H9 (cell line): ENCODE measurements at regions not wholly inside any gene's neighbourhood (a gene's known extent, or its start where the extent isn't known, plus 50 kb on each side); places are given as distances from the start of the nearest gene placed in this dataset.

Experiments
- DNase-seq: peaks from one replicate; pipeline ENCODE4 v3.0.0-alpha.2; 2017
- H2AFZ ChIP-seq: one replicate; pipeline ENCODE4 v1.6.1; 2013; ENCODE audit warnings: mild to moderate bottlenecking, low read length, control low read depth, moderate library complexity
- H2AK5ac ChIP-seq: 2 replicates; pipeline ENCODE4 v1.6.1; 2013; ENCODE audit warnings: low read length, control low read depth, mixed read lengths; ENCODE audit not compliant: insufficient read length
- H2BK120ac ChIP-seq: one replicate; pipeline ENCODE4 v1.6.1; 2013; ENCODE audit warnings: low read depth, mild to moderate bottlenecking, low read length, control low read depth, inconsistent platforms; ENCODE audit not compliant: poor library complexity, severe bottlenecking
- H2BK12ac ChIP-seq: 2 replicates; pipeline ENCODE4 v1.6.1; 2013; ENCODE audit warnings: low read length, control low read depth, mixed read lengths, low read depth; ENCODE audit not compliant: insufficient read length
- H2BK15ac ChIP-seq: 2 replicates; pipeline ENCODE4 v1.6.1; 2013; ENCODE audit warnings: low read depth, low read length, control low read depth
- H2BK20ac ChIP-seq: one replicate; pipeline ENCODE4 v1.6.1; 2013; ENCODE audit warnings: low read depth, mild to moderate bottlenecking, low read length, control low read depth, inconsistent platforms; ENCODE audit not compliant: poor library complexity, severe bottlenecking
- H2BK5ac ChIP-seq: 2 replicates; pipeline ENCODE4 v1.6.1; 2013; ENCODE audit warnings: low read length, control low read depth, mixed read lengths; ENCODE audit not compliant: insufficient read length
- H3K14ac ChIP-seq: 2 replicates; pipeline ENCODE4 v1.6.1; 2013; ENCODE audit warnings: low read length, control low read depth; ENCODE audit not compliant: insufficient read depth
- H3K18ac ChIP-seq: 2 replicates; pipeline ENCODE4 v1.6.1; 2013; ENCODE audit warnings: low read depth, mild to moderate bottlenecking, mixed read lengths, low read length, control low read depth; ENCODE audit not compliant: insufficient read length
- H3K23ac ChIP-seq: 2 replicates; pipeline ENCODE4 v1.6.1; 2013; ENCODE audit warnings: low read length, control low read depth, mixed read lengths, low read depth; ENCODE audit not compliant: insufficient read length
- H3K23me2 ChIP-seq: 2 replicates; pipeline ENCODE4 v1.6.1; 2013; ENCODE audit warnings: low read depth, mild to moderate bottlenecking, mixed read lengths, low read length, control low read depth; ENCODE audit not compliant: insufficient read length, poor library complexity, severe bottlenecking
- H3K27ac ChIP-seq: 2 replicates; pipeline ENCODE4 v1.5.1; 2013; ENCODE audit warnings: low read length, control low read depth, mixed read lengths, low read depth; ENCODE audit not compliant: insufficient read length
- H3K27me3 ChIP-seq: 2 replicates; pipeline ENCODE4 v1.6.1; 2013; ENCODE audit warnings: low read length, control low read depth, inconsistent platforms; ENCODE audit not compliant: insufficient read depth
- H3K4ac ChIP-seq: 2 replicates; pipeline ENCODE4 v1.6.1; 2013; ENCODE audit warnings: low read depth, mild to moderate bottlenecking, control low read depth, inconsistent platforms, low read length, moderate library complexity
- H3K4me1 ChIP-seq: 2 replicates; pipeline ENCODE4 v1.6.1; 2013; ENCODE audit warnings: low read length, control low read depth, inconsistent platforms; ENCODE audit not compliant: insufficient read depth
- H3K4me2 ChIP-seq: 2 replicates; pipeline ENCODE4 v1.6.1; 2013; ENCODE audit warnings: low read length, control low read depth, mixed read lengths; ENCODE audit not compliant: insufficient read length, insufficient read depth
- H3K56ac ChIP-seq: 2 replicates; pipeline ENCODE4 v1.6.1; 2013; ENCODE audit warnings: low read depth, mild to moderate bottlenecking, mixed read lengths, low read length, control low read depth; ENCODE audit not compliant: insufficient read length
- H3K79me1 ChIP-seq: 2 replicates; pipeline ENCODE4 v1.6.1; 2013; ENCODE audit warnings: low read depth, mild to moderate bottlenecking, moderate library complexity, low read length, control low read depth, inconsistent platforms; ENCODE audit not compliant: insufficient read depth, poor library complexity, severe bottlenecking
- H3K79me2 ChIP-seq: 2 replicates; pipeline ENCODE4 v1.6.1; 2013; ENCODE audit warnings: low read length, control low read depth, inconsistent platforms; ENCODE audit not compliant: insufficient read depth
- H3K9ac ChIP-seq: 2 replicates; pipeline ENCODE4 v1.6.1; 2013; ENCODE audit warnings: low read length, control low read depth, mixed read lengths; ENCODE audit not compliant: insufficient read length; ENCODE audit errors: extremely low read depth
- H3K9me3 ChIP-seq: one replicate; pipeline ENCODE4 v1.6.1; 2013; ENCODE audit warnings: low read depth, low read length, inconsistent platforms; ENCODE audit not compliant: control insufficient read depth
- H3T11ph ChIP-seq: one replicate; pipeline ENCODE4 v1.6.1; 2013; ENCODE audit warnings: mild to moderate bottlenecking, low read length, control low read depth, inconsistent platforms
- H4K20me1 ChIP-seq: one replicate; pipeline ENCODE4 v1.6.1; 2013; ENCODE audit not compliant: control insufficient read depth, insufficient read length, insufficient read depth
- H4K5ac ChIP-seq: 2 replicates; pipeline ENCODE4 v1.6.1; 2013; ENCODE audit warnings: low read depth, mild to moderate bottlenecking, mixed read lengths, low read length, control low read depth; ENCODE audit not compliant: insufficient read length
- H4K8ac ChIP-seq: replicated peaks from 2 replicates; pipeline ENCODE4 v1.6.1; 2013; ENCODE audit warnings: low read length, control low read depth, mixed read lengths, low read depth; ENCODE audit not compliant: insufficient read length
- H4K91ac ChIP-seq: 2 replicates; pipeline ENCODE4 v1.6.1; 2013; ENCODE audit warnings: low read depth, mild to moderate bottlenecking, moderate library complexity, mixed read lengths, low read length, control low read depth; ENCODE audit not compliant: insufficient read length
- H3K27ac Mint-ChIP-seq, 3 experiments: 2 replicates in 2 of 3; 3 replicates in 1 of 3; pipeline ENCODE4 v1.8.0; 2020 to 2021; ENCODE audit warnings: mixed read lengths in 3 of 3, mild to moderate bottlenecking in 1 of 3, moderate library complexity in 1 of 3
- H3K27me3 Mint-ChIP-seq: 2 replicates; pipeline ENCODE4 v1.8.0; 2021; ENCODE audit warnings: low read depth, mild to moderate bottlenecking, moderate library complexity, mixed read lengths
- H3K36me3 Mint-ChIP-seq, 3 experiments: 2 replicates in 2 of 3; 3 replicates in 1 of 3; pipeline ENCODE4 v1.8.0; 2020 to 2021; ENCODE audit warnings: low read depth in 3 of 3, mixed read lengths in 3 of 3; ENCODE audit not compliant: insufficient read depth in 1 of 3
- H3K4me1 Mint-ChIP-seq, 2 experiments: 2 replicates each; pipeline ENCODE4 v1.8.0; 2020; ENCODE audit warnings: mixed read lengths in 2 of 2
- H3K4me3 Mint-ChIP-seq, 2 experiments: 2 replicates in 1 of 2; 3 replicates in 1 of 2; pipeline ENCODE4 v1.8.0; 2020 to 2021; ENCODE audit warnings: mild to moderate bottlenecking in 2 of 2, mixed read lengths in 2 of 2, moderate library complexity in 1 of 2
- H3K9me3 Mint-ChIP-seq, 2 experiments: 2 replicates in 1 of 2; 3 replicates in 1 of 2; pipeline ENCODE4 v1.8.0; 2020; ENCODE audit warnings: mild to moderate bottlenecking in 2 of 2, mixed read lengths in 2 of 2, moderate library complexity in 1 of 2
- CTCF ChIP-seq: fragments of 200-600 bp; sonication (generic); conservative IDR thresholded peaks from 3 replicates; pipeline ENCODE4 v1.8.0; 2021; ENCODE audit warnings: antibody characterized with exemption, mild to moderate bottlenecking
- WGBS: extraction: QIAGEN DNeasy Blood & Tissue Kit; methylation state at CpG from one replicate; pipeline ENCODE4 v1.1.7; 2013; ENCODE audit warnings: missing lambda C conversion rate, low lambda C conversion rate, mixed read lengths; ENCODE audit not compliant: insufficient read length; ENCODE audit errors: extremely low coverage; 5-methylcytosine and 5-hydroxymethylcytosine counted together

GRCh38 chr2:236794176-236794957 lies 224.7 kb downstream of the ACKR3 start:
- no peak for DNase-seq
- Histone ChIP-seq H4K8ac (no peak overlapping the region), H3K56ac (no peak overlapping the region), H2AFZ (no peak overlapping the region), H3K4ac (no peak overlapping the region), H3K27me3 (no peaks in the 10 kb centered on the region), H4K20me1 (no peaks in the 10 kb centered on the region), H2BK5ac (no peak overlapping the region), H2BK15ac (no peak overlapping the region), H2BK20ac (no peak overlapping the region), H4K91ac (no peak overlapping the region), H3K79me1 (no peaks in the 10 kb centered on the region), H3K14ac (no peak overlapping the region), H3K9ac (no peak overlapping the region), H3K9me3 (no peaks in the 10 kb centered on the region), H3K23me2 (no peaks in the 10 kb centered on the region), H3K4me2 (no peak overlapping the region), H4K5ac (no peak overlapping the region), H3K23ac (no peak overlapping the region), H2BK12ac (no peak overlapping the region), H3T11ph (no peak overlapping the region), H2BK120ac (no peak overlapping the region), H3K79me2 (no peaks in the 10 kb centered on the region), H2AK5ac (no peak overlapping the region), H3K27ac (no peak overlapping the region), H3K4me1 (no peaks in the 10 kb centered on the region), H3K18ac (no peak overlapping the region)
- no CpG with 5 or more reads among the region's 14 CpGs for WGBS
- H3K9me3 Mint-ChIP-seq, result peaks cover 2 to 3% of the 10 kb centered on the region in 2 experiments; a peak in 4 of 5 replicates
- peaks cover 0 to 4% (median 0%) of the 10 kb centered on the region in 3 experiments; a peak in 1 of 7 replicates for H3K36me3 Mint-ChIP-seq
- peaks cover 12% of the 10 kb centered on the region for H3K27me3 Mint-ChIP-seq
- no peak overlapping the region for H3K27ac Mint-ChIP-seq
- no peak overlapping the region for H3K4me3 Mint-ChIP-seq
- TF ChIP-seq CTCF, result no peak
- H3K4me1 Mint-ChIP-seq, result peaks cover 6 to 10% of the 10 kb centered on the region in 2 experiments; a peak in 3 of 4 replicates
